Duodenal mucosa (tissue), 2 donors: ENCODE measurements at regions not wholly inside any gene's neighbourhood (a gene's known extent, or its start where the extent isn't known, plus 50 kb on each side); places are given as distances from the start of the nearest gene placed in this dataset.
"Not testable (repeated sequence)": the region's sequence is repeated elsewhere in the genome, so short reads cannot be mapped to it uniquely, and the experiment has no call there.

Experiments used
- H3K27ac ChIP-seq: one replicate; pipeline ENCODE4 v1.7.0; 2013; ENCODE audit warnings: low read depth, low read length
- H3K27me3 ChIP-seq, 2 donors: one replicate each; pipeline ENCODE4 v1.7.0; 2013; ENCODE audit warnings: low read length in 2 of 2, control low read depth in 1 of 2; ENCODE audit not compliant: insufficient read depth in 2 of 2, control insufficient read depth in 1 of 2
- H3K36me3 ChIP-seq, 2 donors: one replicate each; pipeline ENCODE4 v1.7.0; 2013; ENCODE audit warnings: low read length in 2 of 2, control low read depth in 1 of 2; ENCODE audit not compliant: insufficient read depth in 2 of 2, control insufficient read depth in 1 of 2
- H3K4me1 ChIP-seq, 2 donors: one replicate each; pipeline ENCODE4 v1.7.0; 2013; ENCODE audit warnings: low read length in 2 of 2, control low read depth in 1 of 2; ENCODE audit not compliant: insufficient read depth in 2 of 2, control insufficient read depth in 1 of 2
- H3K4me3 ChIP-seq, 2 donors: one replicate each; pipeline ENCODE4 v1.7.0; 2013; ENCODE audit warnings: low read length in 2 of 2, low read depth in 1 of 2
- H3K9ac ChIP-seq, 2 donors: one replicate each; pipeline ENCODE4 v1.7.0; 2013; ENCODE audit warnings: low read length in 2 of 2, low read depth in 1 of 2
- H3K9me3 ChIP-seq, 2 donors: one replicate each; pipeline ENCODE4 v1.7.0; 2013; ENCODE audit warnings: low read length in 2 of 2, control low read depth in 1 of 2; ENCODE audit not compliant: control insufficient read depth in 1 of 2

- not testable (repeated sequence) for H3K4me3 ChIP-seq, H3K9me3 ChIP-seq, H3K27me3 ChIP-seq, H3K36me3 ChIP-seq, H3K27ac ChIP-seq, H3K4me1 ChIP-seq, H3K9ac ChIP-seq
Observed at GRCh38 chr15:20219171-20219570, 322.4 kb downstream of the GOLGA6L6 start.

GRCh38 chr15:20215700-20216099 is 325.9 kb downstream of the GOLGA6L6 start:
- H3K27ac ChIP-seq, H3K4me3 ChIP-seq, H3K27me3 ChIP-seq, H3K9me3 ChIP-seq, H3K9ac ChIP-seq, H3K4me1 ChIP-seq, H3K36me3 ChIP-seq: not testable (repeated sequence)

GRCh38 chr15:20214101-20214500 is 327.5 kb downstream of the GOLGA6L6 start:
- H3K27me3 ChIP-seq, H3K4me1 ChIP-seq, H3K9ac ChIP-seq, H3K27ac ChIP-seq, H3K36me3 ChIP-seq, H3K9me3 ChIP-seq, H3K4me3 ChIP-seq: not testable (repeated sequence)

- not testable (repeated sequence) for H3K9ac ChIP-seq, H3K4me3 ChIP-seq, H3K9me3 ChIP-seq, H3K27me3 ChIP-seq, H3K36me3 ChIP-seq, H3K4me1 ChIP-seq, H3K27ac ChIP-seq
Observed at GRCh38 chr15:20211508-20211907, 330.1 kb downstream of the GOLGA6L6 start.

GRCh38 chr15:20209973-20210372 is 331.6 kb downstream of the GOLGA6L6 start:
- not testable (repeated sequence) for H3K4me3 ChIP-seq, H3K27me3 ChIP-seq, H3K36me3 ChIP-seq, H3K4me1 ChIP-seq, H3K9ac ChIP-seq, H3K9me3 ChIP-seq, H3K27ac ChIP-seq

- peaks cover 3 to 10% of the 10 kb centered on the region in 2 donors for H3K9me3 ChIP-seq
- not testable (repeated sequence) for H3K36me3 ChIP-seq, H3K4me3 ChIP-seq, H3K4me1 ChIP-seq, H3K9ac ChIP-seq, H3K27me3 ChIP-seq, H3K27ac ChIP-seq
Observed at GRCh38 chr15:20207607-20208006, 334.0 kb downstream of the GOLGA6L6 start.

GRCh38 chr15:20207198-20207597 is 334.4 kb downstream of the GOLGA6L6 start:
- H3K36me3 ChIP-seq, H3K4me1 ChIP-seq, H3K9ac ChIP-seq, H3K27me3 ChIP-seq, H3K4me3 ChIP-seq, H3K27ac ChIP-seq: not testable (repeated sequence)
- peaks cover 3 to 10% of the 10 kb centered on the region in 2 donors for H3K9me3 ChIP-seq

- peaks cover 0 to 10% of the 10 kb centered on the region in 2 donors for H3K9me3 ChIP-seq
- not testable (repeated sequence) for H3K27me3 ChIP-seq, H3K9ac ChIP-seq, H3K27ac ChIP-seq, H3K4me1 ChIP-seq, H3K36me3 ChIP-seq, H3K4me3 ChIP-seq
Observed at GRCh38 chr15:20204177-20204866, 337.3 kb downstream of the GOLGA6L6 start.

GRCh38 chr15:20203649-20204150 is 337.9 kb downstream of the GOLGA6L6 start:
- not testable (repeated sequence) for H3K9ac ChIP-seq, H3K27me3 ChIP-seq, H3K4me1 ChIP-seq, H3K36me3 ChIP-seq, H3K27ac ChIP-seq, H3K4me3 ChIP-seq
- H3K9me3 ChIP-seq: peaks cover 0 to 10% of the 10 kb centered on the region in 2 donors

GRCh38 chr15:20194591-20195198 is 346.9 kb downstream of the GOLGA6L6 start:
- not testable (repeated sequence) for H3K4me1 ChIP-seq, H3K9ac ChIP-seq, H3K4me3 ChIP-seq, H3K36me3 ChIP-seq, H3K27me3 ChIP-seq, H3K27ac ChIP-seq, H3K9me3 ChIP-seq
